ENCODE measurements at regions not wholly inside any gene's neighbourhood (a gene's known extent, or its start where the extent isn't known, plus 50 kb on each side); places are given as distances from the start of the nearest gene placed in this dataset.
A peak's percentile ranks its signal among the peaks of the same experiment; 100 is the strongest.

- Histone ChIP-seq H3K9me3 (ENCODE audit: control insufficient read depth, insufficient read depth, low read depth, low read length) (no peaks in the 10 kb centered on the region), H3K4me1 (ENCODE audit: control insufficient read depth, insufficient read depth, low read length) (peaks cover 19% of the 10 kb centered on the region), H3K4me3 (ENCODE audit: low read depth, low read length) (no peak overlapping the region), H3K36me3 (ENCODE audit: control insufficient read depth in 2 of 2, insufficient read depth in 1 of 2, low read length in 2 of 2) (no peaks in the 10 kb centered on the region), H3K27ac (ENCODE audit: extremely low read depth, low read depth, low read length) (no peak overlapping the region; the same call in 1 of the 2 replicates)
- peak; percentile 13; the same call in 1 of the 2 replicates for TF ChIP-seq ZNF596 (tag by site-specific recombination; IDR thresholded peaks at IDR 0.05)
- 0 out of 2 replicates have a peak, but pooled peaks have one; percentile 23 for TF ChIP-seq PRDM10 (tag by site-specific recombination; IDR thresholded peaks at IDR 0.05)
- TF ChIP-seq PRDM1 (tag by site-specific recombination; IDR thresholded peaks at IDR 0.05): no peak
- 0 out of 2 replicates have a peak, but pooled peaks have one; percentile 26 for TF ChIP-seq ZNF600 (tag by site-specific recombination; IDR thresholded peaks at IDR 0.05)
- TF ChIP-seq, protein P1, sequence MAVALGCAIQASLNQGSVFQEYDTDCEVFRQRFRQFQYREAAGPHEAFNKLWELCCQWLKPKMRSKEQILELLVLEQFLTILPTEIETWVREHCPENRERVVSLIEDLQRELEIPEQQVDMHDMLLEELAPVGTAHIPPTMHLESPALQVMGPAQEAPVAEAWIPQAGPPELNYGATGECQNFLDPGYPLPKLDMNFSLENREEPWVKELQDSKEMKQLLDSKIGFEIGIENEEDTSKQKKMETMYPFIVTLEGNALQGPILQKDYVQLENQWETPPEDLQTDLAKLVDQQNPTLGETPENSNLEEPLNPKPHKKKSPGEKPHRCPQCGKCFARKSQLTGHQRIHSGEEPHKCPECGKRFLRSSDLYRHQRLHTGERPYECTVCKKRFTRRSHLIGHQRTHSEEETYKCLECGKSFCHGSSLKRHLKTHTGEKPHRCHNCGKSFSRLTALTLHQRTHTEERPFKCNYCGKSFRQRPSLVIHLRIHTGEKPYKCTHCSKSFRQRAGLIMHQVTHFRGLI (tag by site-specific recombination; IDR thresholded peaks at IDR 0.05): peak; percentile 19; the same call in 1 of the 2 replicates
- TF ChIP-seq, protein P2, sequence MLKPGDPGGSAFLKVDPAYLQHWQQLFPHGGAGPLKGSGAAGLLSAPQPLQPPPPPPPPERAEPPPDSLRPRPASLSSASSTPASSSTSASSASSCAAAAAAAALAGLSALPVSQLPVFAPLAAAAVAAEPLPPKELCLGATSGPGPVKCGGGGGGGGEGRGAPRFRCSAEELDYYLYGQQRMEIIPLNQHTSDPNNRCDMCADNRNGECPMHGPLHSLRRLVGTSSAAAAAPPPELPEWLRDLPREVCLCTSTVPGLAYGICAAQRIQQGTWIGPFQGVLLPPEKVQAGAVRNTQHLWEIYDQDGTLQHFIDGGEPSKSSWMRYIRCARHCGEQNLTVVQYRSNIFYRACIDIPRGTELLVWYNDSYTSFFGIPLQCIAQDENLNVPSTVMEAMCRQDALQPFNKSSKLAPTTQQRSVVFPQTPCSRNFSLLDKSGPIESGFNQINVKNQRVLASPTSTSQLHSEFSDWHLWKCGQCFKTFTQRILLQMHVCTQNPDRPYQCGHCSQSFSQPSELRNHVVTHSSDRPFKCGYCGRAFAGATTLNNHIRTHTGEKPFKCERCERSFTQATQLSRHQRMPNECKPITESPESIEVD (tag by site-specific recombination; IDR thresholded peaks at IDR 0.05): peak; percentile 78
- TF ChIP-seq OSR2 (tag by site-specific recombination; IDR thresholded peaks at IDR 0.05): peak; percentile 22; the same call in 1 of the 2 replicates
- TF ChIP-seq ZBTB6 (tag by site-specific recombination; IDR thresholded peaks at IDR 0.05): no peak
- no peak for TF ChIP-seq WT1 (tag by site-specific recombination; IDR thresholded peaks at IDR 0.05)
- TF ChIP-seq ZNF843 (tag by site-specific recombination; IDR thresholded peaks at IDR 0.05): peak; percentile 74
- TF ChIP-seq KLF7 (tag by site-specific recombination; IDR thresholded peaks at IDR 0.05; ENCODE audit: borderline replicate concordance): peak; percentile 44; the same call in 1 of the 2 replicates
- peak; percentile 77; the same call in 1 of the 2 replicates for TF ChIP-seq HOXD13 (CRISPR knock-in tag; IDR thresholded peaks at IDR 0.05; ENCODE audit: borderline replicate concordance)
- TF ChIP-seq ZNF585B (tag by site-specific recombination; IDR thresholded peaks at IDR 0.05): no peak
- TF ChIP-seq ZNF560 (tag by site-specific recombination; IDR thresholded peaks at IDR 0.05; ENCODE audit: borderline replicate concordance): no peak
- peak; percentile 90 for TF ChIP-seq ZXDB (tag by site-specific recombination; IDR thresholded peaks at IDR 0.05)
- 0 out of 2 replicates have a peak, but pooled peaks have one; percentile 6 for TF ChIP-seq ZNF426 (tag by site-specific recombination; IDR thresholded peaks at IDR 0.05)
- peak; percentile 65 for TF ChIP-seq FEZF1 (tag by site-specific recombination; IDR thresholded peaks at IDR 0.05)
- TF ChIP-seq IKZF3 (tag by site-specific recombination; IDR thresholded peaks at IDR 0.05): 0 out of 2 replicates have a peak, but pooled peaks have one; percentile 15
- POLR2A ChIA-PET: interaction anchor here (0.6 to 1.3 kb wide), 3 partner anchors 28 to 227 kb away, joined by 3 to 8 read pairs (median 6); partner anchors contain the start of gene KDM6A
- CTCF ChIA-PET: no interaction called here
Observed at GRCh38 chrX:44742480-44743155, 101.2 kb upstream of the DUSP21 start.
